K562 (cell line): ENCODE measurements at regions not wholly inside any gene's neighbourhood (a gene's known extent, or its start where the extent isn't known, plus 50 kb on each side); places are given as distances from the start of the nearest gene placed in this dataset.

Source experiments
- ARID4B ChIP-seq: sonication (generic); formaldehyde crosslinking; IDR thresholded peaks from 2 replicates; pipeline ENCODE4 v1.8.0; 2022; ENCODE audit warnings: mild to moderate bottlenecking, missing genetic modification reagents
- JUNB ChIP-seq: fragments of 450-650 bp; formaldehyde crosslinking; conservative IDR thresholded peaks from 2 replicates; pipeline ENCODE4 v1.4.0; 2020; ENCODE audit warnings: mild to moderate bottlenecking
- PHF21A ChIP-seq: fragments of 450-650 bp; IDR thresholded peaks from 2 replicates; pipeline ENCODE4 v1.6.1; 2017; ENCODE audit warnings: low read depth, borderline replicate concordance

DNA sequence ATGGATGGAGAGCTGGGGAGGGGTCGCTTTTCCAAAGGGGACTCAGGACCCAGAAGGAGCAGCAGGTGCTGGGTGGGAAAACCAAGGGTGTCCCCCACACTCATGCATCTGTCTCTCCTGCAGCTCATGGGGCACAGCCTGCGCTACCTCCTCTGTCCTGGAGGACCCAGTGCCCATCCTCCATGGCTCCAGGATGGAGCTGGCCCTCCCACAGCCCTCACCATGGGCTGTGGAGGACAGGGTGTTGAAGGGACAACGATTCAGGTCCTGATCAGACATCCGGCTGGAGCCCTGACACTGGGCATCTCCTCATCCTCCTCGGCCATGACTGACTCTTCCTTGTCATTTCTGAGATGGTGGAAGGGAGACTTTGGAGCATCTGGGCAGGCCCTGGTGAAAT is 97.9 kb upstream of the SULF2 start:
- TF ChIP-seq PHF21A = no peak
- TF ChIP-seq ARID4B (CRISPR knock-in tag) = no peak
- no peak for TF ChIP-seq JUNB
